ENCODE measurements at regions not wholly inside any gene's neighbourhood (a gene's known extent, or its start where the extent isn't known, plus 50 kb on each side); places are given as distances from the start of the nearest gene placed in this dataset.

- TF ChIP-seq CTCF (IDR thresholded peaks at IDR 0.05) (no peak), POLR2A (IDR thresholded peaks at IDR 0.05) (no peak)
Observed at GRCh38 chr9:81317939-81318338, 371.4 kb downstream of the TLE1 start.
